Brain microvascular endothelial cell (primary cell): ENCODE measurements at regions not wholly inside any gene's neighbourhood (a gene's known extent, or its start where the extent isn't known, plus 50 kb on each side); places are given as distances from the start of the nearest gene placed in this dataset.
A peak's percentile ranks its signal among the peaks of the same experiment; 100 is the strongest.

Source experiments
- DNase-seq: peaks from one replicate; pipeline ENCODE4 v3.0.0-alpha.2; 2020
- H3K27ac ChIP-seq: fragments of 250-450 bp; sonication (Bioruptor Pico); 2 replicates; pipeline ENCODE4 v1.5.1; 2020; ENCODE audit warnings: mild to moderate bottlenecking, moderate library complexity
- H3K27me3 ChIP-seq: fragments of 250-450 bp; sonication (Bioruptor Pico); replicated peaks from 2 replicates; pipeline ENCODE4 v1.5.1; 2020; ENCODE audit warnings: mild to moderate bottlenecking
- H3K36me3 ChIP-seq: fragments of 250-450 bp; sonication (Bioruptor Pico); replicated peaks from 2 replicates; pipeline ENCODE4 v1.5.1; 2020; ENCODE audit warnings: mild to moderate bottlenecking
- H3K4me3 ChIP-seq: 2 replicates; pipeline ENCODE4 v1.5.1; 2011; ENCODE audit warnings: low read depth, mild to moderate bottlenecking, control low read depth, low read length, moderate library complexity
- CTCF ChIP-seq: IDR thresholded peaks from 2 replicates; pipeline ENCODE4 v1.5.1; 2011; ENCODE audit warnings: low read depth, mild to moderate bottlenecking, moderate library complexity, low read length, control low read depth, inconsistent platforms; ENCODE audit errors: missing control alignments
- in situ Hi-C: cut with HindIII; loops from 2 replicates; pipeline ENCODE4 v1.10.0; 2017; ENCODE audit warnings: low sequenced_read_pairs, low pct_ligation_motif_present

- TF ChIP-seq CTCF: no peak
- Histone ChIP-seq H3K36me3 (no peaks in the 10 kb centered on the region), H3K4me3 (no peak overlapping the region), H3K27me3 (no peaks in the 10 kb centered on the region), H3K27ac (peak overlapping the region; percentile 45)
- in situ Hi-C loops: no loop called here
- peak; percentile 56 for DNase-seq
These were observed 63.5 kb downstream of the DNTTIP2 start for GRCh38 chr1:93815366-93816110.

- TF ChIP-seq CTCF: no peak
- in situ Hi-C loops: no loop called here
- DNase-seq: no peak
- peak overlapping the region; percentile 45 for H3K27ac ChIP-seq
- no peaks in the 10 kb centered on the region for H3K36me3 ChIP-seq
- no peaks in the 10 kb centered on the region for H3K27me3 ChIP-seq
- no peak overlapping the region for H3K4me3 ChIP-seq
These were observed 64.1 kb downstream of the DNTTIP2 start for GRCh38 chr1:93814795-93815340.

- in situ Hi-C loops: no loop called here
- H3K27ac ChIP-seq: no peak overlapping the region
- no peak overlapping the region for H3K4me3 ChIP-seq
- no peaks in the 10 kb centered on the region for H3K27me3 ChIP-seq
- peak; percentile 79 for DNase-seq
- H3K36me3 ChIP-seq: no peaks in the 10 kb centered on the region
- TF ChIP-seq CTCF: peak; percentile 98
These were observed 64.8 kb downstream of the DNTTIP2 start for GRCh38 chr1:93814059-93814794.

- no peaks in the 10 kb centered on the region for H3K27me3 ChIP-seq
- H3K4me3 ChIP-seq: no peak overlapping the region
- in situ Hi-C loops: no loop called here
- TF ChIP-seq CTCF: no peak
- DNase-seq: no peak
- no peak overlapping the region for H3K27ac ChIP-seq
- no peaks in the 10 kb centered on the region for H3K36me3 ChIP-seq
These were observed 65.9 kb downstream of the DNTTIP2 start for GRCh38 chr1:93813076-93813475.

- in situ Hi-C loops: no loop called here
- no peak for TF ChIP-seq CTCF
- Histone ChIP-seq H3K27ac (no peak overlapping the region), H3K4me3 (no peak overlapping the region), H3K27me3 (no peaks in the 10 kb centered on the region), H3K36me3 (no peaks in the 10 kb centered on the region)
- DNase-seq: no peak
These were observed 67.5 kb downstream of the DNTTIP2 start for GRCh38 chr1:93811326-93812065.
